Liver (tissue), 8 donors: ENCODE measurements at regions not wholly inside any gene's neighbourhood (a gene's known extent, or its start where the extent isn't known, plus 50 kb on each side); places are given as distances from the start of the nearest gene placed in this dataset.

Experiments
- DNase-seq: peaks from one replicate; pipeline ENCODE4 v3.0.0-alpha.2; 2017; ENCODE audit warnings: low spot score
- H3K27ac ChIP-seq, 2 donors: one replicate each; pipeline ENCODE4 v1.7.0; 2013; ENCODE audit warnings: inconsistent platforms in 2 of 2, low read length in 2 of 2, control low read depth in 1 of 2, low read depth in 1 of 2, mild to moderate bottlenecking in 1 of 2
- H3K27me3 ChIP-seq, 4 donors: one replicate each; pipeline versions ENCODE4 v1.6.1 to v1.7.0; 2013; ENCODE audit warnings: low read length in 3 of 4, inconsistent platforms in 1 of 4, mild to moderate bottlenecking in 1 of 4, moderate library complexity in 1 of 4; ENCODE audit not compliant: control insufficient read depth in 4 of 4, insufficient read depth in 4 of 4
- H3K36me3 ChIP-seq, 4 donors: one replicate each; pipeline versions ENCODE4 v1.6.1 to v1.7.0; 2013; ENCODE audit warnings: low read length in 3 of 4, mild to moderate bottlenecking in 3 of 4, low read depth in 1 of 4, moderate library complexity in 1 of 4; ENCODE audit not compliant: control insufficient read depth in 4 of 4, insufficient read depth in 3 of 4
- H3K4me1 ChIP-seq, 4 donors: one replicate each; pipeline versions ENCODE4 v1.6.1 to v1.7.0; 2013; ENCODE audit warnings: low read length in 3 of 4, mild to moderate bottlenecking in 3 of 4, moderate library complexity in 1 of 4; ENCODE audit not compliant: control insufficient read depth in 4 of 4, insufficient read depth in 4 of 4
- H3K4me3 ChIP-seq, 3 donors: one replicate each; pipeline versions ENCODE4 v1.6.1 to v1.7.0; 2013; ENCODE audit warnings: low read length in 3 of 3, control low read depth in 1 of 3, low read depth in 1 of 3, mild to moderate bottlenecking in 1 of 3
- H3K9ac ChIP-seq, 2 donors: one replicate each; pipeline ENCODE4 v1.7.0; 2013; ENCODE audit warnings: low read length in 2 of 2, mild to moderate bottlenecking in 2 of 2, moderate library complexity in 2 of 2, control low read depth in 1 of 2, low read depth in 1 of 2
- H3K9me3 ChIP-seq, 4 donors: one replicate each; pipeline versions ENCODE4 v1.6.1 to v1.7.0; 2013; ENCODE audit warnings: low read length in 3 of 4; ENCODE audit not compliant: control insufficient read depth in 4 of 4
- EGR1 ChIP-seq, 2 donors: IDR thresholded peaks; 2 replicates each; pipeline ENCODE4 v1.6.1; 2016 to 2018; ENCODE audit warnings: antibody characterized with exemption in 2 of 2, low read depth in 2 of 2
- FOXA1 ChIP-seq: IDR thresholded peaks from 2 replicates; pipeline ENCODE4 v1.6.1; 2016; ENCODE audit warnings: antibody characterized with exemption
- FOXA2 ChIP-seq: IDR thresholded peaks from 2 replicates; pipeline ENCODE4 v1.6.1; 2016; ENCODE audit warnings: antibody characterized with exemption
- GABPA ChIP-seq, 2 donors: IDR thresholded peaks in 1 of 2; conservative IDR thresholded peaks in 1 of 2; 2 replicates each; pipeline ENCODE4 v1.6.1; 2016; ENCODE audit warnings: antibody characterized with exemption in 2 of 2, mild to moderate bottlenecking in 1 of 2, moderate library complexity in 1 of 2
- HNF4A ChIP-seq, 2 donors: conservative IDR thresholded peaks; 2 replicates each; pipeline ENCODE4 v1.6.1; 2016; ENCODE audit warnings: antibody characterized with exemption in 2 of 2, mild to moderate bottlenecking in 2 of 2
- HNF4G ChIP-seq: IDR thresholded peaks from 2 replicates; pipeline ENCODE4 v1.6.1; 2016; ENCODE audit warnings: antibody characterized with exemption
- JUND ChIP-seq, 2 donors: IDR thresholded peaks; 2 replicates each; pipeline ENCODE4 v1.6.1; 2016; ENCODE audit warnings: antibody characterized with exemption in 2 of 2
- MAX ChIP-seq: IDR thresholded peaks from 2 replicates; pipeline ENCODE4 v1.6.1; 2016; ENCODE audit warnings: antibody characterized with exemption
- NR2F2 ChIP-seq: IDR thresholded peaks from 2 replicates; pipeline ENCODE4 v1.6.1; 2016; ENCODE audit warnings: antibody characterized with exemption
- RAD21 ChIP-seq, 2 donors: IDR thresholded peaks; 2 replicates each; pipeline ENCODE4 v1.6.1; 2016; ENCODE audit warnings: antibody characterized with exemption in 2 of 2, mild to moderate bottlenecking in 2 of 2
- SP1 ChIP-seq: IDR thresholded peaks from 2 replicates; pipeline ENCODE4 v1.6.1; 2018; ENCODE audit warnings: antibody characterized with exemption, mild to moderate bottlenecking
- YY1 ChIP-seq: IDR thresholded peaks from 2 replicates; pipeline ENCODE4 v1.6.1; 2016; ENCODE audit warnings: antibody characterized with exemption, mild to moderate bottlenecking
- WGBS: extraction: QIAGEN DNeasy Blood & Tissue Kit; methylation state at CpG from one replicate; pipeline ENCODE4 v1.1.7; 2013; 5-methylcytosine and 5-hydroxymethylcytosine counted together
- TF ChIP-seq, protein P1 (sequence below): IDR thresholded peaks from 2 replicates; pipeline ENCODE4 v1.6.1; 2016; ENCODE audit warnings: antibody characterized with exemption, mild to moderate bottlenecking
- TF ChIP-seq, protein P2 (sequence below): fragments of 150-350 bp; IDR thresholded peaks from 2 replicates; pipeline ENCODE4 v1.5.1; 2017; ENCODE audit warnings: improper control_type of control experiment, low read depth, low read length; ENCODE audit not compliant: missing input control
- TF ChIP-seq, protein P3 (sequence below): IDR thresholded peaks from 2 replicates; pipeline ENCODE4 v1.6.1; 2016; ENCODE audit warnings: antibody characterized with exemption
- TF ChIP-seq, protein P4 (sequence below): IDR thresholded peaks from 2 replicates; pipeline ENCODE4 v1.6.1; 2016; ENCODE audit warnings: antibody characterized with exemption
- donor health status: healthy.
- donor health status: healthy.
- donor health status: healthy.
- donor health status: healthy.
- donor health status: healthy.

DNA sequence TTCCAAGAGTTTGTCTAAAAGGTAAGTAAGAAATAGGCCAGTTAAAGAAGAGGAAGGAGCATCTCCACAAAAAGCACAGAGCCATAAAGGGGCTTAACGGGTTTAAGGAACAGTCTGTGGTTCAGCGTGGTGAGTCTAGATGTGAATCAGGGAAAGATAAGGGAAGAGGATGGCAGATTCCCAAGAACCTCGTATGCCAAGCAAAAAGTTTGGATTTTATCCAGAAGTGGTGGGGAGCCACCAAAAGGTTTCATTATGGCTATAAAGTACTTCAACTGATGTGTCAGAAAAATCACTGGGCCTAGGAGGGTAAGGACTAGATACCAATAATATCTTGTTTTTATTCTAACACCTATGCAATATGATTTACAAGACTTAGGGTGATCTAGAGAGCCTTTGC lies 161.9 kb upstream of the PTER start:
- Histone ChIP-seq H3K9me3 (peaks cover 0 to 4% (median 0%) of the 10 kb centered on the region in 4 donors), H3K4me3 (no peak overlapping the region), H3K4me1 (no peaks in the 10 kb centered on the region), H3K9ac (no peak overlapping the region), H3K36me3 (no peaks in the 10 kb centered on the region), H3K27ac (no peak overlapping the region), H3K27me3 (no peaks in the 10 kb centered on the region)
- 65% methylated on average over 3 of the region's 3 CpGs for WGBS
- TF ChIP-seq NR2F2 = no peak
- no peak for TF ChIP-seq GABPA (IDR thresholded peaks at IDR 0.05 in 1 of 2, conservative IDR thresholded peaks at IDR 0.05 in 1 of 2)
- no peak for TF ChIP-seq HNF4A (conservative IDR thresholded peaks at IDR 0.05)
- DNase-seq = no peak

GRCh38 chr10:16280595-16280994 lies 156.2 kb upstream of the PTER start:
- no peaks in the 10 kb centered on the region for H3K4me1 ChIP-seq
- no peak for DNase-seq
- H3K4me3 ChIP-seq = no peak overlapping the region
- H3K9ac ChIP-seq = no peak overlapping the region
- TF ChIP-seq HNF4G = no peak
- TF ChIP-seq, protein P1, sequence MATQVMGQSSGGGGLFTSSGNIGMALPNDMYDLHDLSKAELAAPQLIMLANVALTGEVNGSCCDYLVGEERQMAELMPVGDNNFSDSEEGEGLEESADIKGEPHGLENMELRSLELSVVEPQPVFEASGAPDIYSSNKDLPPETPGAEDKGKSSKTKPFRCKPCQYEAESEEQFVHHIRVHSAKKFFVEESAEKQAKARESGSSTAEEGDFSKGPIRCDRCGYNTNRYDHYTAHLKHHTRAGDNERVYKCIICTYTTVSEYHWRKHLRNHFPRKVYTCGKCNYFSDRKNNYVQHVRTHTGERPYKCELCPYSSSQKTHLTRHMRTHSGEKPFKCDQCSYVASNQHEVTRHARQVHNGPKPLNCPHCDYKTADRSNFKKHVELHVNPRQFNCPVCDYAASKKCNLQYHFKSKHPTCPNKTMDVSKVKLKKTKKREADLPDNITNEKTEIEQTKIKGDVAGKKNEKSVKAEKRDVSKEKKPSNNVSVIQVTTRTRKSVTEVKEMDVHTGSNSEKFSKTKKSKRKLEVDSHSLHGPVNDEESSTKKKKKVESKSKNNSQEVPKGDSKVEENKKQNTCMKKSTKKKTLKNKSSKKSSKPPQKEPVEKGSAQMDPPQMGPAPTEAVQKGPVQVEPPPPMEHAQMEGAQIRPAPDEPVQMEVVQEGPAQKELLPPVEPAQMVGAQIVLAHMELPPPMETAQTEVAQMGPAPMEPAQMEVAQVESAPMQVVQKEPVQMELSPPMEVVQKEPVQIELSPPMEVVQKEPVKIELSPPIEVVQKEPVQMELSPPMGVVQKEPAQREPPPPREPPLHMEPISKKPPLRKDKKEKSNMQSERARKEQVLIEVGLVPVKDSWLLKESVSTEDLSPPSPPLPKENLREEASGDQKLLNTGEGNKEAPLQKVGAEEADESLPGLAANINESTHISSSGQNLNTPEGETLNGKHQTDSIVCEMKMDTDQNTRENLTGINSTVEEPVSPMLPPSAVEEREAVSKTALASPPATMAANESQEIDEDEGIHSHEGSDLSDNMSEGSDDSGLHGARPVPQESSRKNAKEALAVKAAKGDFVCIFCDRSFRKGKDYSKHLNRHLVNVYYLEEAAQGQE = no peak
- TF ChIP-seq, protein P2, sequence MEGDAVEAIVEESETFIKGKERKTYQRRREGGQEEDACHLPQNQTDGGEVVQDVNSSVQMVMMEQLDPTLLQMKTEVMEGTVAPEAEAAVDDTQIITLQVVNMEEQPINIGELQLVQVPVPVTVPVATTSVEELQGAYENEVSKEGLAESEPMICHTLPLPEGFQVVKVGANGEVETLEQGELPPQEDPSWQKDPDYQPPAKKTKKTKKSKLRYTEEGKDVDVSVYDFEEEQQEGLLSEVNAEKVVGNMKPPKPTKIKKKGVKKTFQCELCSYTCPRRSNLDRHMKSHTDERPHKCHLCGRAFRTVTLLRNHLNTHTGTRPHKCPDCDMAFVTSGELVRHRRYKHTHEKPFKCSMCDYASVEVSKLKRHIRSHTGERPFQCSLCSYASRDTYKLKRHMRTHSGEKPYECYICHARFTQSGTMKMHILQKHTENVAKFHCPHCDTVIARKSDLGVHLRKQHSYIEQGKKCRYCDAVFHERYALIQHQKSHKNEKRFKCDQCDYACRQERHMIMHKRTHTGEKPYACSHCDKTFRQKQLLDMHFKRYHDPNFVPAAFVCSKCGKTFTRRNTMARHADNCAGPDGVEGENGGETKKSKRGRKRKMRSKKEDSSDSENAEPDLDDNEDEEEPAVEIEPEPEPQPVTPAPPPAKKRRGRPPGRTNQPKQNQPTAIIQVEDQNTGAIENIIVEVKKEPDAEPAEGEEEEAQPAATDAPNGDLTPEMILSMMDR = no peak
- TF ChIP-seq JUND (IDR thresholded peaks at IDR 0.05) = no peak
- TF ChIP-seq FOXA1 = no peak
- TF ChIP-seq SP1 = no peak
- no peak for TF ChIP-seq FOXA2
- TF ChIP-seq, protein P3, sequence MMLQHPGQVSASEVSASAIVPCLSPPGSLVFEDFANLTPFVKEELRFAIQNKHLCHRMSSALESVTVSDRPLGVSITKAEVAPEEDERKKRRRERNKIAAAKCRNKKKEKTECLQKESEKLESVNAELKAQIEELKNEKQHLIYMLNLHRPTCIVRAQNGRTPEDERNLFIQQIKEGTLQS = no peak
- TF ChIP-seq GABPA (IDR thresholded peaks at IDR 0.05 in 1 of 2, conservative IDR thresholded peaks at IDR 0.05 in 1 of 2) = no peak
- TF ChIP-seq RAD21 (IDR thresholded peaks at IDR 0.05) = no peak
- no peak for TF ChIP-seq YY1
- TF ChIP-seq, protein P4, sequence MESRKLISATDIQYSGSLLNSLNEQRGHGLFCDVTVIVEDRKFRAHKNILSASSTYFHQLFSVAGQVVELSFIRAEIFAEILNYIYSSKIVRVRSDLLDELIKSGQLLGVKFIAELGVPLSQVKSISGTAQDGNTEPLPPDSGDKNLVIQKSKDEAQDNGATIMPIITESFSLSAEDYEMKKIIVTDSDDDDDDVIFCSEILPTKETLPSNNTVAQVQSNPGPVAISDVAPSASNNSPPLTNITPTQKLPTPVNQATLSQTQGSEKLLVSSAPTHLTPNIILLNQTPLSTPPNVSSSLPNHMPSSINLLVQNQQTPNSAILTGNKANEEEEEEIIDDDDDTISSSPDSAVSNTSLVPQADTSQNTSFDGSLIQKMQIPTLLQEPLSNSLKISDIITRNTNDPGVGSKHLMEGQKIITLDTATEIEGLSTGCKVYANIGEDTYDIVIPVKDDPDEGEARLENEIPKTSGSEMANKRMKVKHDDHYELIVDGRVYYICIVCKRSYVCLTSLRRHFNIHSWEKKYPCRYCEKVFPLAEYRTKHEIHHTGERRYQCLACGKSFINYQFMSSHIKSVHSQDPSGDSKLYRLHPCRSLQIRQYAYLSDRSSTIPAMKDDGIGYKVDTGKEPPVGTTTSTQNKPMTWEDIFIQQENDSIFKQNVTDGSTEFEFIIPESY = no peak
- TF ChIP-seq MAX = no peak
- no peak for TF ChIP-seq EGR1 (IDR thresholded peaks at IDR 0.05; ENCODE audit: low read depth in 2 of 2)
- TF ChIP-seq NR2F2 = no peak
- WGBS = 82% methylated on average over 4 of the region's 4 CpGs
- no peak overlapping the region for H3K27ac ChIP-seq
- H3K36me3 ChIP-seq = no peaks in the 10 kb centered on the region
- H3K9me3 ChIP-seq = peaks cover 0 to 2% (median 0%) of the 10 kb centered on the region in 4 donors
- H3K27me3 ChIP-seq = no peaks in the 10 kb centered on the region
